Panc1 (cell line): ENCODE measurements at regions not wholly inside any gene's neighbourhood (a gene's known extent, or its start where the extent isn't known, plus 50 kb on each side); places are given as distances from the start of the nearest gene placed in this dataset.

Experiments used
- ATAC-seq: fragments of 200-7000 bp; cut with Tn5 transposase; 2 replicates; pipeline ENCODE4 v1.9.1; 2020; ENCODE audit warnings: mild to moderate bottlenecking, moderate library complexity
- BruUV-seq: library from RNA; stranded (reverse); fragments of 400-500 nt; replicated peaks from 2 replicates; lab custom pipeline; 2021; lab: Mats Ljungman, UMichigan
- CTCF ChIA-PET: fragments of 300-600 bp; sonication (Branson Sonifier 250); formaldehyde crosslinking; loops from one replicate; lab custom pipeline; 2022; ENCODE audit warnings: antibody characterized with exemption; lab: Charles Lee
- POLR2A ChIA-PET: fragments of 300-600 bp; sonication (Branson Sonifier 250); formaldehyde crosslinking; loops from one replicate; lab custom pipeline; 2022; ENCODE audit warnings: antibody characterized with exemption; lab: Charles Lee
- DNase-seq: peaks from one replicate; pipeline ENCODE4 v3.0.0-alpha.2; 2010; ENCODE audit warnings: low read depth, low spot score
- H3K27ac ChIP-seq: 2 replicates; pipeline ENCODE4 v1.5.1; 2011; ENCODE audit warnings: mild to moderate bottlenecking, low read length, inconsistent platforms
- H3K27me3 ChIP-seq: fragments of 200-500 bp; sonication (Bioruptor generic); 2 replicates; pipeline ENCODE4 v1.6.0; 2014; ENCODE audit warnings: low read length, inconsistent platforms; ENCODE audit not compliant: control insufficient read depth, insufficient read depth
- H3K36me3 ChIP-seq: fragments of 200-500 bp; sonication (Bioruptor generic); 2 replicates; pipeline ENCODE4 v1.5.1; 2014; ENCODE audit warnings: inconsistent platforms, mild to moderate bottlenecking, low read length, moderate library complexity; ENCODE audit not compliant: control insufficient read depth, insufficient read depth
- H3K4me1 ChIP-seq: 2 replicates; pipeline ENCODE4 v1.5.1; 2011; ENCODE audit warnings: inconsistent platforms, mild to moderate bottlenecking, low read length, moderate library complexity; ENCODE audit not compliant: control insufficient read depth, insufficient read depth
- H3K4me3 ChIP-seq, 2 experiments: 2 replicates each; pipeline ENCODE4 v1.5.1; 2011 to 2012; ENCODE audit warnings: low read depth in 2 of 2, low read length in 2 of 2, mild to moderate bottlenecking in 2 of 2, inconsistent platforms in 1 of 2, moderate library complexity in 1 of 2
- H3K9me3 ChIP-seq: fragments of 200-500 bp; sonication (Bioruptor generic); 2 replicates; pipeline ENCODE4 v1.5.1; 2014; ENCODE audit warnings: low read depth, mild to moderate bottlenecking, inconsistent platforms, low read length, moderate library complexity; ENCODE audit not compliant: control insufficient read depth, insufficient read depth
- CTCF ChIP-seq: fragments of 450-650 bp; IDR thresholded peaks from 2 replicates; pipeline ENCODE4 v1.5.1; 2017; ENCODE audit warnings: mild to moderate bottlenecking
- POLR2AphosphoS5 ChIP-seq: IDR thresholded peaks from 2 replicates; pipeline ENCODE4 v1.6.1; 2012; ENCODE audit warnings: mild to moderate bottlenecking, low read depth, low read length, moderate library complexity
- REST ChIP-seq, 2 experiments: IDR thresholded peaks; 2 replicates each; pipeline ENCODE4 v1.6.1; 2011 to 2012; ENCODE audit warnings: low read depth in 2 of 2, control low read depth in 1 of 2, low read length in 1 of 2, mild to moderate bottlenecking in 1 of 2, moderate library complexity in 1 of 2; ENCODE audit not compliant: insufficient read depth in 1 of 2
- SIN3A ChIP-seq: IDR thresholded peaks from 2 replicates; pipeline ENCODE4 v1.6.1; 2012; ENCODE audit warnings: low read depth, mild to moderate bottlenecking, low read length, moderate library complexity, borderline replicate concordance; ENCODE audit not compliant: insufficient read depth
- TCF7L2 ChIP-seq: IDR thresholded peaks from 2 replicates; pipeline ENCODE4 v1.6.1; 2011; ENCODE audit warnings: mild to moderate bottlenecking, low read depth, low read length, inconsistent platforms
- in situ Hi-C: cut with HindIII; loops from 2 replicates; pipeline ENCODE4 v1.10.0; 2016; ENCODE audit warnings: low sequenced_read_pairs, low pct_unique_long_range_greater_than_20kb
- intact Hi-C: fragments of 100-400 bp; cut with micrococcal nuclease; formaldehyde crosslinking; loops from one replicate; pipeline ENCODE4 v1.10.0; 2022; ENCODE audit not compliant: unreplicated experiment

GRCh38 chr6:106746652-106747051, 117.3 kb downstream of the QRSL1 start:
- ATAC-seq = no peak
- Histone ChIP-seq H3K27ac (no peak overlapping the region), H3K27me3 (peaks cover 6% of the 10 kb centered on the region; the same call in 1 of the 2 replicates), H3K4me1 (no peaks in the 10 kb centered on the region), H3K4me3 (no peak overlapping the region), H3K9me3 (no peaks in the 10 kb centered on the region), H3K36me3 (no peaks in the 10 kb centered on the region)
- intact Hi-C loops = no loop called here
- TF ChIP-seq REST (IDR thresholded peaks at IDR 0.05; ENCODE audit: insufficient read depth in 1 of 2, low read depth in 2 of 2, low read length in 1 of 2) (no peak), POLR2AphosphoS5 (no peak), TCF7L2 (no peak), CTCF (no peak), SIN3A (no peak)
- POLR2A ChIA-PET = no interaction called here
- CTCF ChIA-PET = no interaction called here
- DNase-seq = no peak
- BruUV-seq = no TSS peak
- in situ Hi-C loops = no loop called here

- no peak overlapping the region for H3K27ac ChIP-seq
- TF ChIP-seq REST (IDR thresholded peaks at IDR 0.05; ENCODE audit: insufficient read depth in 1 of 2, low read depth in 2 of 2, low read length in 1 of 2) (no peak), POLR2AphosphoS5 (no peak), TCF7L2 (no peak), SIN3A (no peak), CTCF (no peak)
- DNase-seq (no peak), ATAC-seq (no peak)
- CTCF ChIA-PET = no interaction called here
- H3K36me3 ChIP-seq = no peaks in the 10 kb centered on the region
- H3K9me3 ChIP-seq = no peaks in the 10 kb centered on the region
- BruUV-seq = no TSS peak
- intact Hi-C loops = no loop called here
- H3K4me1 ChIP-seq = no peaks in the 10 kb centered on the region
- peaks cover 6% of the 10 kb centered on the region; the same call in 1 of the 2 replicates for H3K27me3 ChIP-seq
- H3K4me3 ChIP-seq = no peak overlapping the region
- POLR2A ChIA-PET = no interaction called here
- in situ Hi-C loops = no loop called here
Measured at GRCh38 chr6:106745824-106746582, 116.6 kb downstream of the QRSL1 start.
